ENCODE measurements at regions not wholly inside any gene's neighbourhood (a gene's known extent, or its start where the extent isn't known, plus 50 kb on each side); places are given as distances from the start of the nearest gene placed in this dataset.
"Not testable (repeated sequence)": the region's sequence is repeated elsewhere in the genome, so short reads cannot be mapped to it uniquely, and the experiment has no call there.

DNA sequence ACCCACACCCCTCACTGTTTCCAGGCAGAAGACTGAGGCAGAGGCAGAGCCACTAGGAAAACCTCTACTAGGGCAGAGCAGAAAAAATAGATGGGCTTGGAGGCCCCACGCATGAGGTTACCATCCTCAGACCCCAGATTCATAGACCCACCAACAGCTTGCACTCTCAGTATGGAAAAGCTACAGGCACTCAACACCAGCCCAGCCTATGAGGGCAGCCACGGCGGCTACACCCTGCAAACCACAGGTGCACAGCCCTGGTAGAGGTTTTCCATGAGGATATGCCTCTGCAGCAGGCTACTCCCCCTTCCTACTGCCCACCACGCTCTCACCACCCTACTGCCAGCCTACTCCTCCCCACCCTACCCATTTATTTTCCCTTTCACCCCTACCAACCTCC lies 235.1 kb downstream of the CWH43 start:
- Histone ChIP-seq H3K27me3 (ENCODE audit: control insufficient read depth, low read length) (no peaks in the 10 kb centered on the region), H3K27ac (ENCODE audit: low read depth, low read length) (no peak overlapping the region), H3K79me2 (ENCODE audit: control insufficient read depth, low read length) (no peaks in the 10 kb centered on the region), H3K4me1 (ENCODE audit: control insufficient read depth, low read length) (no peaks in the 10 kb centered on the region), H3K9me3 (ENCODE audit: control insufficient read depth, insufficient read depth, low read length) (peaks cover 24% of the 10 kb centered on the region; the same call in 1 of the 2 replicates), H3K36me3 (ENCODE audit: control insufficient read depth, low read length) (no peaks in the 10 kb centered on the region), H3F3A (ENCODE audit: control insufficient read depth, insufficient read depth) (no peaks in the 10 kb centered on the region), H4K20me1 (ENCODE audit: control insufficient read depth, insufficient read depth, low read depth, low read length) (no peaks in the 10 kb centered on the region), H3K4me3 (ENCODE audit: low read length) (no peak overlapping the region), H3K4me2 (ENCODE audit: low read length) (no peak overlapping the region), H3K9me2 (replicated peaks; ENCODE audit: control insufficient read depth, low read length) (no peaks in the 10 kb centered on the region)
- TF ChIP-seq, protein P1, sequence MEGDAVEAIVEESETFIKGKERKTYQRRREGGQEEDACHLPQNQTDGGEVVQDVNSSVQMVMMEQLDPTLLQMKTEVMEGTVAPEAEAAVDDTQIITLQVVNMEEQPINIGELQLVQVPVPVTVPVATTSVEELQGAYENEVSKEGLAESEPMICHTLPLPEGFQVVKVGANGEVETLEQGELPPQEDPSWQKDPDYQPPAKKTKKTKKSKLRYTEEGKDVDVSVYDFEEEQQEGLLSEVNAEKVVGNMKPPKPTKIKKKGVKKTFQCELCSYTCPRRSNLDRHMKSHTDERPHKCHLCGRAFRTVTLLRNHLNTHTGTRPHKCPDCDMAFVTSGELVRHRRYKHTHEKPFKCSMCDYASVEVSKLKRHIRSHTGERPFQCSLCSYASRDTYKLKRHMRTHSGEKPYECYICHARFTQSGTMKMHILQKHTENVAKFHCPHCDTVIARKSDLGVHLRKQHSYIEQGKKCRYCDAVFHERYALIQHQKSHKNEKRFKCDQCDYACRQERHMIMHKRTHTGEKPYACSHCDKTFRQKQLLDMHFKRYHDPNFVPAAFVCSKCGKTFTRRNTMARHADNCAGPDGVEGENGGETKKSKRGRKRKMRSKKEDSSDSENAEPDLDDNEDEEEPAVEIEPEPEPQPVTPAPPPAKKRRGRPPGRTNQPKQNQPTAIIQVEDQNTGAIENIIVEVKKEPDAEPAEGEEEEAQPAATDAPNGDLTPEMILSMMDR (IDR thresholded peaks at IDR 0.05; ENCODE audit: low read depth, low read length, poor library complexity, severe bottlenecking): no peak
- no peak for TF ChIP-seq EZH2phosphoT487 (IDR thresholded peaks at IDR 0.05; ENCODE audit: borderline replicate concordance, low read length)

DNA sequence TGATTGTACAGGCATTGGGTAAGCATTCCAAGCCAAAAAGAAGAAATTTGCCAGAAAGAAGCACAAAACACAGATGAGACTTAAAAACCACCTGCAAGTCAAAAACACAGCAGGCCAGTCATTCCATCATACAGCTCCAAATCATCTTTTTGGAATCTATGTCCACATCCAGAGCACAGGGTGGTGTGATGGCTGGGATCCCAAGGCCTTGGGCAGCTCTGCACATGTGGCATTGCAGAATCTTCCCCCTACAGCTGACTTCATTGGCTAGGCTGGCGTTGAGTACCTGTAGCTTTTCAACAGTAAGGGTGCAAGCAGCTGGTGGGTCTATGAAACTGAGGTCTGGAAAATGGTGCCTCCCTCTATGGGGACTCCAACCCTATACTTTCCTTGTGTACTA lies 236.7 kb downstream of the CWH43 start:
- peaks cover 24% of the 10 kb centered on the region; the same call in 1 of the 2 replicates for H3K9me3 ChIP-seq (ENCODE audit: control insufficient read depth, insufficient read depth, low read length)

DNA sequence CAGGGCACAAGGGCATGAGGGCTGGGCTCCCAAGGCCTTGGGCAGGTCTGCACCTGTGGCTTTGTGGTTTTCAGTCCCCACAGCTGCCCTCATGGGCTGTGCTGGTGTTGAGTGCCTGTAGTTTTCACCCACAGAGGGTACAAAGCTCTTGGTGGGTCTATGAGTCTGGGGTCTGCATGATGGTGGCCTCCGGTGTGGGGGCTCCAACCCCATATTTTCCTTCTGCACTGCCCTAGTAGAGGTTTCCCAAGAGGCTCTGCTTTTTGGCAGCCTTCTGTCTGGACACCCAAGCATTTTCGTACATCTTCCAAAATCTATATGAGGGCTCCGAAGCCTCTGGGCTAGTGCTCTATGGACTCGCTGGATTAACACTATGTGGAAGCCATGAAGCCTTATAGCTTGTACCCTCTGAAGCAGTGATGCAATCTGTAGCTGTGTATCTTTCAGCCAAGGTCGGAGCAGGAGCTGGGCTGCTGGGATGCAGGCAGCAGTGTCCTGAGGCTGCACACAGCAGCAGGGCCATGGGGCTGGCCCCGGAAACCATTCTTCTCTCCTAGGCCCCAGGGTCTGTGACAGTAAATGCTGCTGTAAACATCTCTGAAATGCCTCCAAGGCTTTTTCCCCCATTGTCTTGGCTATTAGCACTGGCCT lies 240.3 kb downstream of the CWH43 start:
- not testable (repeated sequence) for H3K9me2 ChIP-seq (replicated peaks; ENCODE audit: control insufficient read depth, low read length); H3K4me1 ChIP-seq (ENCODE audit: control insufficient read depth, low read length); H3K27ac ChIP-seq (ENCODE audit: low read depth, low read length); H3K9me3 ChIP-seq (ENCODE audit: control insufficient read depth, insufficient read depth, low read length); H3K36me3 ChIP-seq (ENCODE audit: control insufficient read depth, low read length); H3K4me3 ChIP-seq (ENCODE audit: low read length); H3K27me3 ChIP-seq (ENCODE audit: control insufficient read depth, low read length); H3K4me2 ChIP-seq (ENCODE audit: low read length); H3K79me2 ChIP-seq (ENCODE audit: control insufficient read depth, low read length); H3F3A ChIP-seq (ENCODE audit: control insufficient read depth, insufficient read depth); H4K20me1 ChIP-seq (ENCODE audit: control insufficient read depth, insufficient read depth, low read depth, low read length)

More for the DNA sequence above, 236.7 kb downstream of the CWH43 start:
- not testable (repeated sequence) for H3K4me3 ChIP-seq (ENCODE audit: low read length); H4K20me1 ChIP-seq (ENCODE audit: control insufficient read depth, insufficient read depth, low read depth, low read length); H3K4me1 ChIP-seq (ENCODE audit: control insufficient read depth, low read length); H3K27ac ChIP-seq (ENCODE audit: low read depth, low read length); H3K4me2 ChIP-seq (ENCODE audit: low read length); H3K9me2 ChIP-seq (replicated peaks; ENCODE audit: control insufficient read depth, low read length); H3K36me3 ChIP-seq (ENCODE audit: control insufficient read depth, low read length); H3K27me3 ChIP-seq (ENCODE audit: control insufficient read depth, low read length); H3F3A ChIP-seq (ENCODE audit: control insufficient read depth, insufficient read depth); H3K79me2 ChIP-seq (ENCODE audit: control insufficient read depth, low read length)

DNA sequence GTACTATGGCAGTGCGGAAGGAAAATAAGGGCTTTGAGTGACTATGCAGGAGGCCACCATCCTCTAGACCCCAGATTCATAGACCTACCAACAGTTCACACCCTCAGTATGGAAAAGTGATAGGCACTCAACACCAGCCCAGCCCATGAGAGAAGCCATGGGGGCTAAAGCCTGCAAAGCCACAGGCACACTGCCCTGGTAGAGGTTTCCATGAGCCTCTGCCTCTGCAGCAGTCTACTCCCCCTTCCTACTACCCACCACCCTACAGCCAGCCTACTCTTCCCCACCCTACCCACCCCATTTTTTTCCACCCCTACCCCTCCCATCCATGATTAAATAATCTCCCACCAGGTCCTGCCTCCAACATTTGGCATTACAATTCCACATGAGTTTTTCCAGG lies 241.9 kb downstream of the CWH43 start:
- H3K4me1 ChIP-seq (ENCODE audit: control insufficient read depth, low read length); H4K20me1 ChIP-seq (ENCODE audit: control insufficient read depth, insufficient read depth, low read depth, low read length); H3K36me3 ChIP-seq (ENCODE audit: control insufficient read depth, low read length); H3K9me2 ChIP-seq (replicated peaks; ENCODE audit: control insufficient read depth, low read length); H3K4me2 ChIP-seq (ENCODE audit: low read length); H3K27me3 ChIP-seq (ENCODE audit: control insufficient read depth, low read length); H3F3A ChIP-seq (ENCODE audit: control insufficient read depth, insufficient read depth); H3K27ac ChIP-seq (ENCODE audit: low read depth, low read length); H3K79me2 ChIP-seq (ENCODE audit: control insufficient read depth, low read length); H3K4me3 ChIP-seq (ENCODE audit: low read length); H3K9me3 ChIP-seq (ENCODE audit: control insufficient read depth, insufficient read depth, low read length): not testable (repeated sequence)

DNA sequence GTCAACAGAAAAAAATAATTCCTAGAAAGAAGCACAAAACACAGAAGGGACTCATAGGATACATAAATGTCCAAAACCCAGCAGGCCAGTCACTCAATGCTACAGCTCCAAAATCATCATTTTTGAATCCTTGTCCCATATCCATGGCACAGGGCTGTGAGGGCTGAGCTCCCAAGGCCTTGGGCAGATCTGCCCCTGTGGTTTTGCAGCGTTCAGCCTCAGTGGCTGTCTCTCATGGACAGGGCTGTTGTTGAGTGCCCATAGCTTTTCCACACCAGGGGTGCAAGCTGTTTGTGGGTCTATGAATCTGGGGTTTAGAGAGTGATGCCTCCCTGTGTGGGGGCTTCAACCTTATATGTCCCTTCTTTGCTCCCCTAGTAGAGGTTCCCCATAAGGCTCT lies 243.2 kb downstream of the CWH43 start:
- not testable (repeated sequence) for H3K27ac ChIP-seq (ENCODE audit: low read depth, low read length); H3F3A ChIP-seq (ENCODE audit: control insufficient read depth, insufficient read depth); H3K4me1 ChIP-seq (ENCODE audit: control insufficient read depth, low read length); H4K20me1 ChIP-seq (ENCODE audit: control insufficient read depth, insufficient read depth, low read depth, low read length); H3K9me3 ChIP-seq (ENCODE audit: control insufficient read depth, insufficient read depth, low read length); H3K27me3 ChIP-seq (ENCODE audit: control insufficient read depth, low read length); H3K79me2 ChIP-seq (ENCODE audit: control insufficient read depth, low read length); H3K36me3 ChIP-seq (ENCODE audit: control insufficient read depth, low read length); H3K9me2 ChIP-seq (replicated peaks; ENCODE audit: control insufficient read depth, low read length); H3K4me2 ChIP-seq (ENCODE audit: low read length); H3K4me3 ChIP-seq (ENCODE audit: low read length)

DNA sequence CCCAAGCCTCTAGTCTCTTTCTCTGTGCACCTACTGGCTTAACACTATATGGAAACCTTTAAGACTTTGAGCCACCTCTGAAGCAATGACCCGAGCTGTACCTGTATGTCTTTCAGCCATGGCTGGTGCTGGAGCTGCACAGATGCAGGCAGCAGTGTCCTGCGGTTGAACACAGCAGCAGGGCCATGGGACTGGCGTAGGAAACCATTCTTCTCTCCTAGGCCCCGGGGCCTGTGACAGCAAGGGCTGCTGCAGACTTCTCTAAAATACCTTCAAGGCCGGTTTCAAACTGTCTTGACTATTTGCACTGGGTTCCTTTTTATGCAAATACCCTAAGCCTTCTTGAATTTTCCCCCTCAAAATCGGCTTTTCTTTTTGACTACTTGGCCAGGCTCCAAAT lies 243.6 kb downstream of the CWH43 start:
- not testable (repeated sequence) for H3K27me3 ChIP-seq (ENCODE audit: control insufficient read depth, low read length); H3K4me1 ChIP-seq (ENCODE audit: control insufficient read depth, low read length); H3K9me3 ChIP-seq (ENCODE audit: control insufficient read depth, insufficient read depth, low read length); H3F3A ChIP-seq (ENCODE audit: control insufficient read depth, insufficient read depth); H4K20me1 ChIP-seq (ENCODE audit: control insufficient read depth, insufficient read depth, low read depth, low read length); H3K79me2 ChIP-seq (ENCODE audit: control insufficient read depth, low read length); H3K4me3 ChIP-seq (ENCODE audit: low read length); H3K27ac ChIP-seq (ENCODE audit: low read depth, low read length); H3K9me2 ChIP-seq (replicated peaks; ENCODE audit: control insufficient read depth, low read length); H3K36me3 ChIP-seq (ENCODE audit: control insufficient read depth, low read length); H3K4me2 ChIP-seq (ENCODE audit: low read length)

DNA sequence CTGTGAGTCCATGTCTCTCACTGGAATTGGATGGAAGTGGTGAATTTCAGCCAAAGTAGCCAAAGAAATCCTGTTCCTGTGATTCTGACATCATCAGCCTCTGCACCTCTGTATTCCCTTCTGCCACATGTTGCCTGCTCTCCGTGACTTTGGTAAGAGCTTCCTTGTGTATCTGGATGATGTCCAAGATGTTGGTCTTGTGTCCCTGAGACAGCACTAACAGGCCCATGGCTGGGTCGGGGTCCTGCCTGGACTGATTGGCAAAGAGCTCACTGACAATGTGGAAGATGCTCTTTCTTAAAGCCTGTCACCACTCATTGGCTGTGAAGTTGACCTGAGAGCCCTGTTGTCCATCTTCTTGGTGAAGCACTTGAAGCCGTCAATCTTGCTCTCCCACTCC lies 247.3 kb downstream of the CWH43 start:
- H3K36me3 ChIP-seq (ENCODE audit: control insufficient read depth, low read length); H3K4me1 ChIP-seq (ENCODE audit: control insufficient read depth, low read length); H3K4me2 ChIP-seq (ENCODE audit: low read length); H3K9me3 ChIP-seq (ENCODE audit: control insufficient read depth, insufficient read depth, low read length); H3K4me3 ChIP-seq (ENCODE audit: low read length); H3K9me2 ChIP-seq (replicated peaks; ENCODE audit: control insufficient read depth, low read length); H4K20me1 ChIP-seq (ENCODE audit: control insufficient read depth, insufficient read depth, low read depth, low read length); H3F3A ChIP-seq (ENCODE audit: control insufficient read depth, insufficient read depth); H3K27ac ChIP-seq (ENCODE audit: low read depth, low read length); H3K27me3 ChIP-seq (ENCODE audit: control insufficient read depth, low read length); H3K79me2 ChIP-seq (ENCODE audit: control insufficient read depth, low read length): not testable (repeated sequence)

Data from DOHH2 (cell line).